Prostate gland (tissue), 2 donors: ENCODE measurements at regions not wholly inside any gene's neighbourhood (a gene's known extent, or its start where the extent isn't known, plus 50 kb on each side); places are given as distances from the start of the nearest gene placed in this dataset.

Experiments
- DNase-seq: peaks from one replicate; pipeline ENCODE4 v3.0.0-alpha.2; 2019; ENCODE audit warnings: low spot score
- H3K27ac ChIP-seq, 2 donors: fragments of 200-600 bp; sonication (generic); 2 replicates each; pipeline ENCODE4 v1.5.1; 2017 to 2019
- H3K27me3 ChIP-seq: fragments of 200-600 bp; sonication (generic); replicated peaks from 2 replicates; pipeline ENCODE4 v1.5.1; 2019; ENCODE audit not compliant: insufficient read depth
- H3K36me3 ChIP-seq, 2 donors: fragments of 200-600 bp; sonication (generic); 1 replicate in 1 of 2; 2 replicates in 1 of 2; pipeline versions ENCODE4 v1.5.1 to v1.8.1; 2017 to 2019
- H3K4me1 ChIP-seq: fragments of 200-600 bp; sonication (generic); replicated peaks from 2 replicates; pipeline ENCODE4 v1.5.1; 2019
- H3K4me3 ChIP-seq, 2 donors: fragments of 200-600 bp; sonication (generic); 2 replicates each; pipeline ENCODE4 v1.5.1; 2017 to 2019
- H3K9me3 ChIP-seq: fragments of 200-600 bp; sonication (generic); 2 replicates; pipeline ENCODE4 v1.5.1; 2017
- CTCF ChIP-seq, 4 experiments: fragments of 200-600 bp in 2 of 4; fragments of 450-650 bp in 2 of 4; sonication (generic) in 2 of 4; IDR thresholded peaks; 1 replicate in 3 of 4; 2 replicates in 1 of 4; pipeline ENCODE4 v1.5.1; 2016 to 2019; ENCODE audit warnings: antibody characterized with exemption in 4 of 4, mild to moderate bottlenecking in 2 of 4, moderate library complexity in 2 of 4
- POLR2A ChIP-seq: fragments of 450-650 bp; IDR thresholded peaks from one replicate; pipeline ENCODE4 v1.6.1; 2016; ENCODE audit warnings: antibody characterized with exemption, mild to moderate bottlenecking
- POLR2AphosphoS5 ChIP-seq: sonication (generic); formaldehyde crosslinking; IDR thresholded peaks from one replicate; pipeline ENCODE4 v1.6.1; 2017; ENCODE audit warnings: antibody characterized with exemption
- WGBS: methylation state at CpG from one replicate; pipeline ENCODE4 v1.1.5; 2018; 5-methylcytosine and 5-hydroxymethylcytosine counted together
- intact Hi-C: fragments of 100-400 bp; cut with DNase I; formaldehyde crosslinking; loops from one replicate; pipeline ENCODE4 v1.14.2; 2022

DNA sequence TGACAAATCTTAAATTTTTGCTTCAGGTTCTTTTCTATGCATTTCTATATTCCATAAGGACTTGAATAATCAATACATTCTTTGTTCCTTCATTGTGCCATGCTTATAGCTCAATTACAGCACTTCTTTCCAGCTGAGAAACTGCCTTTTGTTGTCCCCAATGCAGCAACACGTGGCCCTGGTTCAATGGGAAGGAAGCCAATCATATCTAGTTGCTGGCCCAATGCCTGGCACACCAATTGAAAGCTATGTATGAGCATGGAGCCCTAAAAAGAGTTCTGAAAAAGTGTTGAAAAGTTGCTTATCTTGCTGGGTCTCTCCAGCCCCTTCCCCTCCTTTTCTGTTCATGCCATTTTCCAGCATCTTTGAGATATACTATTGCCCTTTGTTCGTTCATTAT lies 448.0 kb upstream of the FAT3 start:
- no peak for TF ChIP-seq POLR2AphosphoS5
- TF ChIP-seq CTCF (IDR thresholded peaks at IDR 0.05): no peak
- no peak for TF ChIP-seq POLR2A
- Histone ChIP-seq H3K36me3 (no peaks in the 10 kb centered on the region), H3K27me3 (no peaks in the 10 kb centered on the region), H3K4me3 (no peak overlapping the region), H3K9me3 (no peaks in the 10 kb centered on the region), H3K27ac (no peak overlapping the region), H3K4me1 (no peaks in the 10 kb centered on the region)
- WGBS: 30% methylated on average over 2 of the region's 2 CpGs
- intact Hi-C loops: no loop called here
- no peak for DNase-seq

- TF ChIP-seq CTCF (IDR thresholded peaks at IDR 0.05): no peak
- no peak for TF ChIP-seq POLR2AphosphoS5
- DNase-seq: no peak
- Histone ChIP-seq H3K27ac (no peak overlapping the region), H3K4me3 (no peak overlapping the region), H3K27me3 (no peaks in the 10 kb centered on the region), H3K36me3 (no peaks in the 10 kb centered on the region), H3K4me1 (no peaks in the 10 kb centered on the region), H3K9me3 (no peaks in the 10 kb centered on the region)
- 83% methylated on average over 2 of the region's 2 CpGs for WGBS
- intact Hi-C loops: no loop called here
Measured at GRCh38 chr11:91773090-91773489, 451.5 kb upstream of the FAT3 start.

- intact Hi-C loops: no loop called here
- Histone ChIP-seq H3K27ac (no peak overlapping the region), H3K36me3 (no peaks in the 10 kb centered on the region), H3K4me1 (no peaks in the 10 kb centered on the region), H3K4me3 (no peak overlapping the region), H3K27me3 (no peaks in the 10 kb centered on the region), H3K9me3 (no peaks in the 10 kb centered on the region)
- no peak for DNase-seq
- 59% methylated on average over 1 of the region's 1 CpG for WGBS
- TF ChIP-seq POLR2A (no peak), POLR2AphosphoS5 (no peak), CTCF (IDR thresholded peaks at IDR 0.05) (no peak)
Measured at GRCh38 chr11:91771961-91772360, 452.7 kb upstream of the FAT3 start.

- no peaks in the 10 kb centered on the region for H3K36me3 ChIP-seq
- no peak for DNase-seq
- 97% methylated on average over 1 of the region's 1 CpG for WGBS
- H3K4me1 ChIP-seq: no peaks in the 10 kb centered on the region
- intact Hi-C loops: no loop called here
- H3K4me3 ChIP-seq: no peak overlapping the region
- TF ChIP-seq POLR2A (no peak), CTCF (IDR thresholded peaks at IDR 0.05) (no peak), POLR2AphosphoS5 (no peak)
- H3K27ac ChIP-seq: no peak overlapping the region
- no peaks in the 10 kb centered on the region for H3K27me3 ChIP-seq
- no peaks in the 10 kb centered on the region for H3K9me3 ChIP-seq
Measured at GRCh38 chr11:91768783-91769182, 455.8 kb upstream of the FAT3 start.

- DNase-seq: no peak
- intact Hi-C loops: no loop called here
- no peaks in the 10 kb centered on the region for H3K27me3 ChIP-seq
- no peaks in the 10 kb centered on the region for H3K4me1 ChIP-seq
- TF ChIP-seq POLR2AphosphoS5: no peak
- no peak for TF ChIP-seq POLR2A
- TF ChIP-seq CTCF (IDR thresholded peaks at IDR 0.05): no peak
- H3K9me3 ChIP-seq: no peaks in the 10 kb centered on the region
- H3K4me3 ChIP-seq: no peak overlapping the region
- no peaks in the 10 kb centered on the region for H3K36me3 ChIP-seq
- no peak overlapping the region for H3K27ac ChIP-seq
Measured at GRCh38 chr11:91763331-91763730, 461.3 kb upstream of the FAT3 start.
